ENCODE measurements at regions not wholly inside any gene's neighbourhood (a gene's known extent, or its start where the extent isn't known, plus 50 kb on each side); places are given as distances from the start of the nearest gene placed in this dataset.

GRCh38 chr2:136420346-136420745 lies 302.4 kb upstream of the CXCR4 start:
- Histone ChIP-seq H3K4me3 (ENCODE audit: low read depth, low read length) (no peak overlapping the region), H3K4me2 (ENCODE audit: low read length) (no peak overlapping the region), H3K9ac (no peak overlapping the region), H3K36me3 (ENCODE audit: control insufficient read depth, insufficient read depth, low read length) (no peaks in the 10 kb centered on the region), H3K9me3 (ENCODE audit: control insufficient read depth, low read length) (no peaks in the 10 kb centered on the region), H2AFZ (no peak overlapping the region), H3K79me2 (no peaks in the 10 kb centered on the region), H3K27me3 (ENCODE audit: control insufficient read depth, insufficient read depth, low read length) (no peaks in the 10 kb centered on the region), H3K27ac (no peak overlapping the region), H3K4me1 (no peaks in the 10 kb centered on the region)
- TF ChIP-seq CTCF (IDR thresholded peaks at IDR 0.05) = no peak

GRCh38 chr2:136411946-136412345 lies 294.0 kb upstream of the CXCR4 start:
- Histone ChIP-seq H3K9me3 (ENCODE audit: control insufficient read depth, low read length) (no peaks in the 10 kb centered on the region), H3K4me1 (no peaks in the 10 kb centered on the region), H3K79me2 (no peaks in the 10 kb centered on the region), H3K9ac (no peak overlapping the region), H3K27ac (no peak overlapping the region), H3K4me2 (ENCODE audit: low read length) (no peak overlapping the region), H3K27me3 (ENCODE audit: control insufficient read depth, insufficient read depth, low read length) (no peaks in the 10 kb centered on the region), H2AFZ (no peak overlapping the region), H3K36me3 (ENCODE audit: control insufficient read depth, insufficient read depth, low read length) (no peaks in the 10 kb centered on the region), H3K4me3 (ENCODE audit: low read depth, low read length) (no peak overlapping the region)
- no peak for TF ChIP-seq CTCF (IDR thresholded peaks at IDR 0.05)

GRCh38 chr2:136410673-136411072 lies 292.7 kb upstream of the CXCR4 start:
- H3K27ac ChIP-seq = no peak overlapping the region
- no peaks in the 10 kb centered on the region for H3K27me3 ChIP-seq (ENCODE audit: control insufficient read depth, insufficient read depth, low read length)
- no peak overlapping the region for H3K4me3 ChIP-seq (ENCODE audit: low read depth, low read length)
- H3K9ac ChIP-seq = no peak overlapping the region
- H3K79me2 ChIP-seq = no peaks in the 10 kb centered on the region
- no peak for TF ChIP-seq CTCF (IDR thresholded peaks at IDR 0.05)
- H3K36me3 ChIP-seq (ENCODE audit: control insufficient read depth, insufficient read depth, low read length) = no peaks in the 10 kb centered on the region
- H3K4me2 ChIP-seq (ENCODE audit: low read length) = no peak overlapping the region
- no peak overlapping the region for H2AFZ ChIP-seq
- H3K4me1 ChIP-seq = no peaks in the 10 kb centered on the region
- H3K9me3 ChIP-seq (ENCODE audit: control insufficient read depth, low read length) = no peaks in the 10 kb centered on the region

GRCh38 chr2:136408795-136409194 lies 290.8 kb upstream of the CXCR4 start:
- no peak overlapping the region for H3K27ac ChIP-seq
- no peaks in the 10 kb centered on the region for H3K36me3 ChIP-seq (ENCODE audit: control insufficient read depth, insufficient read depth, low read length)
- no peak for TF ChIP-seq CTCF (IDR thresholded peaks at IDR 0.05)

GRCh38 chr2:136407952-136408318 lies 290.0 kb upstream of the CXCR4 start:
- H3K27ac ChIP-seq = no peak overlapping the region
- no peaks in the 10 kb centered on the region for H3K9me3 ChIP-seq (ENCODE audit: control insufficient read depth, low read length)
- H3K9ac ChIP-seq = no peak overlapping the region
- no peak for TF ChIP-seq CTCF (IDR thresholded peaks at IDR 0.05)
- H3K4me2 ChIP-seq (ENCODE audit: low read length) = no peak overlapping the region
- no peaks in the 10 kb centered on the region for H3K36me3 ChIP-seq (ENCODE audit: control insufficient read depth, insufficient read depth, low read length)
- no peaks in the 10 kb centered on the region for H3K27me3 ChIP-seq (ENCODE audit: control insufficient read depth, insufficient read depth, low read length)
- H3K4me1 ChIP-seq = no peaks in the 10 kb centered on the region
- no peaks in the 10 kb centered on the region for H3K79me2 ChIP-seq
- H2AFZ ChIP-seq = no peak overlapping the region
- H3K4me3 ChIP-seq (ENCODE audit: low read depth, low read length) = no peak overlapping the region

More at GRCh38 chr2:136408795-136409194, 290.8 kb upstream of the CXCR4 start:
- no peaks in the 10 kb centered on the region for H3K4me1 ChIP-seq
- no peak overlapping the region for H3K4me3 ChIP-seq (ENCODE audit: low read depth, low read length)
- no peak overlapping the region for H2AFZ ChIP-seq
- no peak overlapping the region for H3K9ac ChIP-seq
- no peak overlapping the region for H3K4me2 ChIP-seq (ENCODE audit: low read length)
- no peaks in the 10 kb centered on the region for H3K27me3 ChIP-seq (ENCODE audit: control insufficient read depth, insufficient read depth, low read length)
- H3K79me2 ChIP-seq = no peaks in the 10 kb centered on the region
- H3K9me3 ChIP-seq (ENCODE audit: control insufficient read depth, low read length) = no peaks in the 10 kb centered on the region

All from parathyroid adenoma (tissue), 2 donors.